Endodermal cell (in vitro differentiated cells): ENCODE measurements at regions not wholly inside any gene's neighbourhood (a gene's known extent, or its start where the extent isn't known, plus 50 kb on each side); places are given as distances from the start of the nearest gene placed in this dataset.

Source experiments
- DNase-seq: peaks from one replicate; pipeline ENCODE4 v3.0.0-alpha.2; 2017
- H3K27ac ChIP-seq: 2 replicates; pipeline ENCODE4 v1.5.1; 2013; ENCODE audit warnings: mild to moderate bottlenecking, low read depth, low read length, moderate library complexity
- H3K27me3 ChIP-seq: 2 replicates; pipeline ENCODE4 v1.6.1; 2013; ENCODE audit warnings: mild to moderate bottlenecking, low read length, moderate library complexity; ENCODE audit not compliant: insufficient read depth, control insufficient read depth, poor library complexity, severe bottlenecking
- H3K36me3 ChIP-seq: 2 replicates; pipeline ENCODE4 v1.7.0; 2013; ENCODE audit warnings: mild to moderate bottlenecking, low read length, moderate library complexity; ENCODE audit not compliant: control insufficient read depth, insufficient read depth
- H3K4me1 ChIP-seq: one replicate; pipeline ENCODE4 v1.7.0; 2013; ENCODE audit warnings: low read length; ENCODE audit not compliant: control insufficient read depth, insufficient read depth
- H3K4me3 ChIP-seq: 2 replicates; pipeline ENCODE4 v1.5.1; 2013; ENCODE audit warnings: mild to moderate bottlenecking, low read length, moderate library complexity
- H3K9ac ChIP-seq: 2 replicates; pipeline ENCODE4 v1.6.1; 2013; ENCODE audit warnings: mild to moderate bottlenecking, low read length, moderate library complexity; ENCODE audit not compliant: poor library complexity, severe bottlenecking; ENCODE audit errors: extremely low read depth
- H3K9me3 ChIP-seq: 2 replicates; pipeline ENCODE4 v1.6.1; 2013; ENCODE audit warnings: mild to moderate bottlenecking, low read length, moderate library complexity; ENCODE audit not compliant: control insufficient read depth
- H3K27ac Mint-ChIP-seq: 2 replicates; pipeline ENCODE4 v1.8.0; 2020; ENCODE audit warnings: mixed read lengths
- H3K27me3 Mint-ChIP-seq: 2 replicates; pipeline ENCODE4 v1.8.0; 2021; ENCODE audit warnings: mild to moderate bottlenecking, mixed read lengths; ENCODE audit not compliant: insufficient read depth
- H3K36me3 Mint-ChIP-seq: 2 replicates; pipeline ENCODE4 v1.8.0; 2020; ENCODE audit warnings: low read depth, mixed read lengths
- H3K4me1 Mint-ChIP-seq: 2 replicates; pipeline ENCODE4 v1.8.0; 2020; ENCODE audit warnings: mixed read lengths
- H3K4me3 Mint-ChIP-seq: 2 replicates; pipeline ENCODE4 v1.8.0; 2020; ENCODE audit warnings: mild to moderate bottlenecking, moderate library complexity, mixed read lengths
- H3K9me3 Mint-ChIP-seq: 2 replicates; pipeline ENCODE4 v1.8.0; 2020; ENCODE audit warnings: mild to moderate bottlenecking, mixed read lengths
- CTCF ChIP-seq: fragments of 200-600 bp; sonication (generic); conservative IDR thresholded peaks from 2 replicates; pipeline ENCODE4 v1.5.0; 2021; ENCODE audit warnings: antibody characterized with exemption, mild to moderate bottlenecking
- WGBS, 2 experiments: methylation state at CpG; one replicate each; pipeline versions ENCODE4 v1.1.5 to v1.1.7; 2013; ENCODE audit warnings: missing lambda C conversion rate in 2 of 2, mixed read lengths in 1 of 2; ENCODE audit not compliant: insufficient coverage in 1 of 2, insufficient read length in 1 of 2; 5-methylcytosine and 5-hydroxymethylcytosine counted together

GRCh38 chr4:182134261-182134660 is 108.9 kb upstream of the TENM3 start:
- H3K36me3 ChIP-seq, result no peaks in the 10 kb centered on the region
- H3K4me3 ChIP-seq, result no peak overlapping the region
- no peak overlapping the region for H3K9ac ChIP-seq
- H3K4me1 ChIP-seq, result peaks cover 3% of the 10 kb centered on the region
- no peak overlapping the region for H3K27ac Mint-ChIP-seq
- no peak for DNase-seq
- peaks cover 6% of the 10 kb centered on the region for H3K27me3 ChIP-seq
- no peaks in the 10 kb centered on the region for H3K9me3 ChIP-seq
- H3K27ac ChIP-seq, result no peak overlapping the region
- peaks cover 16% of the 10 kb centered on the region for H3K4me1 Mint-ChIP-seq
- no peak overlapping the region for H3K4me3 Mint-ChIP-seq
- H3K9me3 Mint-ChIP-seq, result no peaks in the 10 kb centered on the region
- TF ChIP-seq CTCF, result no peak
- H3K36me3 Mint-ChIP-seq, result no peaks in the 10 kb centered on the region
- H3K27me3 Mint-ChIP-seq, result peaks cover 12% of the 10 kb centered on the region

GRCh38 chr4:182136201-182136600 is 107.0 kb upstream of the TENM3 start:
- no peak overlapping the region for H3K27ac Mint-ChIP-seq
- no peaks in the 10 kb centered on the region for H3K9me3 Mint-ChIP-seq
- H3K27ac ChIP-seq, result peak overlapping the region; percentile 84
- no peak overlapping the region for H3K4me3 ChIP-seq
- no peaks in the 10 kb centered on the region for H3K36me3 ChIP-seq
- peaks cover 25% of the 10 kb centered on the region for H3K27me3 ChIP-seq
- H3K4me3 Mint-ChIP-seq, result no peak overlapping the region
- H3K4me1 Mint-ChIP-seq, result peaks cover 21% of the 10 kb centered on the region
- H3K9ac ChIP-seq, result no peak overlapping the region
- H3K27me3 Mint-ChIP-seq, result peaks cover 32% of the 10 kb centered on the region
- no peak for TF ChIP-seq CTCF
- no peaks in the 10 kb centered on the region for H3K36me3 Mint-ChIP-seq
- WGBS, 2 experiments, result 73 to 80% methylated on average over 2 to 3 of the region's 3 CpGs
- H3K4me1 ChIP-seq, result peaks cover 3% of the 10 kb centered on the region
- DNase-seq, result no peak
- H3K9me3 ChIP-seq, result no peaks in the 10 kb centered on the region

GRCh38 chr4:182137343-182137742 is 105.9 kb upstream of the TENM3 start:
- no peak overlapping the region for H3K27ac Mint-ChIP-seq

More at GRCh38 chr4:182137343-182137742, 105.9 kb upstream of the TENM3 start:
- 14 to 69% methylated on average over 1 to 4 of the region's 4 CpGs for WGBS, 2 experiments
- H3K9ac ChIP-seq, result no peak overlapping the region
- no peak for DNase-seq
- H3K27ac ChIP-seq, result peak overlapping the region; percentile 84
- H3K36me3 ChIP-seq, result no peaks in the 10 kb centered on the region
- Mint-ChIP-seq H3K4me3 (no peak overlapping the region), H3K9me3 (no peaks in the 10 kb centered on the region), H3K27me3 (peaks cover 43% of the 10 kb centered on the region), H3K4me1 (peaks cover 29% of the 10 kb centered on the region), H3K36me3 (no peaks in the 10 kb centered on the region)
- H3K4me1 ChIP-seq, result peaks cover 3% of the 10 kb centered on the region
- TF ChIP-seq CTCF, result no peak
- no peaks in the 10 kb centered on the region for H3K9me3 ChIP-seq
- H3K27me3 ChIP-seq, result peaks cover 37% of the 10 kb centered on the region
- no peak overlapping the region for H3K4me3 ChIP-seq
